ENCODE measurements at regions not wholly inside any gene's neighbourhood (a gene's known extent, or its start where the extent isn't known, plus 50 kb on each side); places are given as distances from the start of the nearest gene placed in this dataset.
A peak's percentile ranks its signal among the peaks of the same experiment; 100 is the strongest.

GRCh38 chr17:5693821-5694220 is 109.5 kb upstream of the NLRP1 start:
- no peak for DNase-seq (ENCODE audit: low read depth in 3 of 3, low spot score in 2 of 3)

- peak in 1 of 3 donors; percentile 8 for DNase-seq (ENCODE audit: low read depth in 3 of 3, low spot score in 2 of 3)
These were observed 110.2 kb upstream of the NLRP1 start for GRCh38 chr17:5694551-5694950.

GRCh38 chr17:5695480-5695879 is 111.2 kb upstream of the NLRP1 start:
- no peak for DNase-seq (ENCODE audit: low read depth in 3 of 3, low spot score in 2 of 3)

- no peak for DNase-seq (ENCODE audit: low read depth in 3 of 3, low spot score in 2 of 3)
These were observed 114.7 kb upstream of the NLRP1 start for GRCh38 chr17:5698959-5699358.

- no peak for DNase-seq (ENCODE audit: low read depth in 3 of 3, low spot score in 2 of 3)
These were observed 115.5 kb upstream of the NLRP1 start for GRCh38 chr17:5699814-5700213.

GRCh38 chr17:5700745-5701144 is 116.4 kb upstream of the NLRP1 start:
- DNase-seq (ENCODE audit: low read depth in 3 of 3, low spot score in 2 of 3): no peak

GRCh38 chr17:5701381-5701780 is 117.1 kb upstream of the NLRP1 start:
- no peak for DNase-seq (ENCODE audit: low read depth in 3 of 3, low spot score in 2 of 3)

- DNase-seq (ENCODE audit: low read depth in 3 of 3, low spot score in 2 of 3): no peak
These were observed 118.7 kb upstream of the NLRP1 start for GRCh38 chr17:5702951-5703510.

GRCh38 chr17:5703736-5704135 is 119.4 kb upstream of the NLRP1 start:
- no peak for DNase-seq (ENCODE audit: low read depth in 3 of 3, low spot score in 2 of 3)

- DNase-seq (ENCODE audit: low read depth in 3 of 3, low spot score in 2 of 3): no peak
These were observed 121.0 kb upstream of the NLRP1 start for GRCh38 chr17:5705081-5705875.

- no peak for DNase-seq (ENCODE audit: low read depth in 3 of 3, low spot score in 2 of 3)
These were observed 121.7 kb upstream of the NLRP1 start for GRCh38 chr17:5705876-5706576.

GRCh38 chr17:5706577-5707210 is 122.4 kb upstream of the NLRP1 start:
- peak; percentile 31 to 56 (median 39) for DNase-seq (ENCODE audit: low read depth in 3 of 3, low spot score in 2 of 3)

GRCh38 chr17:5707482-5707881 is 123.2 kb upstream of the NLRP1 start:
- no peak for DNase-seq (ENCODE audit: low read depth in 3 of 3, low spot score in 2 of 3)

GRCh38 chr17:5708344-5708743 is 124.0 kb upstream of the NLRP1 start:
- no peak for DNase-seq (ENCODE audit: low read depth in 3 of 3, low spot score in 2 of 3)

GRCh38 chr17:5711344-5711743 is 127.0 kb upstream of the NLRP1 start:
- DNase-seq (ENCODE audit: low read depth in 3 of 3, low spot score in 2 of 3): no peak

- no peak for DNase-seq (ENCODE audit: low read depth in 3 of 3, low spot score in 2 of 3)
These were observed 130.7 kb upstream of the NLRP1 start for GRCh38 chr17:5714993-5715392.

GRCh38 chr17:5715478-5715877 is 131.2 kb upstream of the NLRP1 start:
- DNase-seq (ENCODE audit: low read depth in 3 of 3, low spot score in 2 of 3): no peak

GRCh38 chr17:5718726-5719125 is 134.4 kb upstream of the NLRP1 start:
- DNase-seq (ENCODE audit: low read depth in 3 of 3, low spot score in 2 of 3): no peak

- no peak for DNase-seq (ENCODE audit: low read depth in 3 of 3, low spot score in 2 of 3)
These were observed 135.7 kb upstream of the NLRP1 start for GRCh38 chr17:5719976-5720375.

GRCh38 chr17:5730373-5730772 is 146.1 kb upstream of the NLRP1 start:
- DNase-seq (ENCODE audit: low read depth in 3 of 3, low spot score in 2 of 3): no peak

GRCh38 chr17:5740937-5741336 is 156.6 kb upstream of the NLRP1 start:
- DNase-seq (ENCODE audit: low read depth in 3 of 3, low spot score in 2 of 3): no peak
